Stomach (tissue), 8 donors: ENCODE measurements at regions not wholly inside any gene's neighbourhood (a gene's known extent, or its start where the extent isn't known, plus 50 kb on each side); places are given as distances from the start of the nearest gene placed in this dataset.

Source experiments
- DNase-seq, 2 donors: peaks; one replicate each; pipeline versions ENCODE4 v3.0.0 to v3.0.0-alpha.2; 2013 to 2019
- H3K27ac ChIP-seq, 5 donors: fragments of 200-600 bp in 4 of 5; sonication (generic) in 4 of 5; one replicate each; pipeline ENCODE4 v1.5.1; 2013 to 2019; ENCODE audit warnings: mild to moderate bottlenecking in 1 of 5, moderate library complexity in 1 of 5
- H3K27me3 ChIP-seq, 3 donors: fragments of 200-600 bp; sonication (generic); one replicate each; pipeline ENCODE4 v1.5.1; 2017 to 2019; ENCODE audit warnings: mixed run types in 1 of 3
- H3K36me3 ChIP-seq, 4 donors: fragments of 200-600 bp; sonication (generic); 1 replicate in 3 of 4; 2 replicates in 1 of 4; pipeline ENCODE4 v1.5.1; 2016 to 2019
- H3K4me1 ChIP-seq, 4 donors: fragments of 200-600 bp; sonication (generic); one replicate each; pipeline ENCODE4 v1.5.1; 2016 to 2019
- H3K4me3 ChIP-seq, 4 donors: fragments of 200-600 bp; sonication (generic) in 3 of 4; one replicate each; pipeline ENCODE4 v1.5.1; 2016 to 2019; ENCODE audit warnings: mild to moderate bottlenecking in 1 of 4
- H3K9me3 ChIP-seq, 4 donors: fragments of 200-600 bp; sonication (generic); one replicate each; pipeline ENCODE4 v1.5.1; 2016 to 2019
- CTCF ChIP-seq, 7 experiments: fragments of 450-650 bp in 4 of 7; fragments of 200-600 bp in 3 of 7; sonication (generic) in 3 of 7; IDR thresholded peaks; one replicate each; pipeline ENCODE4 v1.5.1; 2016 to 2019; ENCODE audit warnings: antibody characterized with exemption in 7 of 7, control low read depth in 2 of 7, mild to moderate bottlenecking in 1 of 7
- EP300 ChIP-seq: sonication (generic); formaldehyde crosslinking; IDR thresholded peaks from one replicate; pipeline ENCODE4 v1.6.1; 2017; ENCODE audit warnings: antibody characterized with exemption
- POLR2A ChIP-seq, 4 donors: fragments of 450-650 bp; IDR thresholded peaks; one replicate each; pipeline ENCODE4 v1.6.1; 2016; ENCODE audit warnings: antibody characterized with exemption in 4 of 4, control low read depth in 2 of 4, mild to moderate bottlenecking in 1 of 4, moderate library complexity in 1 of 4
- POLR2AphosphoS5 ChIP-seq, 3 donors: sonication (generic); formaldehyde crosslinking; IDR thresholded peaks; one replicate each; pipeline ENCODE4 v1.6.1; 2016; ENCODE audit warnings: antibody characterized with exemption in 3 of 3
- whole genome bisulfite sequencing, 5 donors: extraction: QIAGEN DNeasy Blood & Tissue Kit in 3 of 5; methylation state at CpG; one replicate each; pipeline versions ENCODE4 v1.1.5 to v1.1.7; 2013 to 2018; 5-methylcytosine and 5-hydroxymethylcytosine counted together
- intact Hi-C: fragments of 100-400 bp; cut with DNase I; formaldehyde crosslinking; loops from one replicate; pipeline ENCODE4 v1.15.1; 2023; ENCODE audit warnings: low total_unique reads
- donor health status: healthy with polysubstance abuse.
- donor health status: Bipolar disorder and iron deficiency.
- donor health status: healthy.

- DNase-seq, result no peak
- Histone ChIP-seq H3K36me3 (no peaks in the 10 kb centered on the region), H3K4me3 (no peak overlapping the region), H3K4me1 (no peaks in the 10 kb centered on the region), H3K27me3 (no peaks in the 10 kb centered on the region), H3K27ac (no peak overlapping the region), H3K9me3 (no peaks in the 10 kb centered on the region)
- intact Hi-C loops, result no loop called here
- WGBS, 5 donors, result 93 to 97% (median 97%) methylated on average over 1 of the region's 1 CpG
- no peak for TF ChIP-seq POLR2A (IDR thresholded peaks at IDR 0.05)
- no peak for TF ChIP-seq EP300
- no peak for TF ChIP-seq POLR2AphosphoS5 (IDR thresholded peaks at IDR 0.05)
- TF ChIP-seq CTCF (IDR thresholded peaks at IDR 0.05), result no peak
Observed at GRCh38 chr13:100933841-100934240, 259.2 kb upstream of the TMTC4 start.

- no peaks in the 10 kb centered on the region for H3K36me3 ChIP-seq
- H3K4me3 ChIP-seq, result no peak overlapping the region
- no peak overlapping the region for H3K27ac ChIP-seq
- H3K27me3 ChIP-seq, result no peaks in the 10 kb centered on the region
- H3K9me3 ChIP-seq, result no peaks in the 10 kb centered on the region
- intact Hi-C loops, result no loop called here
- H3K4me1 ChIP-seq, result no peaks in the 10 kb centered on the region
- WGBS, 5 donors, result 53 to 62% (median 58%) methylated on average over 3 of the region's 3 CpGs
- DNase-seq, result no peak
- no peak for TF ChIP-seq POLR2A (IDR thresholded peaks at IDR 0.05)
- TF ChIP-seq POLR2AphosphoS5 (IDR thresholded peaks at IDR 0.05), result no peak
- no peak for TF ChIP-seq EP300
- no peak for TF ChIP-seq CTCF (IDR thresholded peaks at IDR 0.05)
Observed at GRCh38 chr13:100922599-100922998, 248.0 kb upstream of the TMTC4 start.

- DNase-seq, result peak in 1 of 2 donors; percentile 9
- Histone ChIP-seq H3K27ac (no peak overlapping the region), H3K4me1 (no peaks in the 10 kb centered on the region), H3K27me3 (no peaks in the 10 kb centered on the region), H3K4me3 (no peak overlapping the region), H3K36me3 (no peaks in the 10 kb centered on the region), H3K9me3 (no peaks in the 10 kb centered on the region)
- no peak for TF ChIP-seq POLR2AphosphoS5 (IDR thresholded peaks at IDR 0.05)
- WGBS, 5 donors, result 51 to 64% (median 56%) methylated on average over 4 of the region's 4 CpGs
- intact Hi-C loops, result no loop called here
Observed at GRCh38 chr13:100921139-100921538, 246.5 kb upstream of the TMTC4 start.

GRCh38 chr13:100917011-100917410, 242.4 kb upstream of the TMTC4 start:
- Histone ChIP-seq H3K27me3 (no peaks in the 10 kb centered on the region), H3K27ac (no peak overlapping the region), H3K9me3 (no peaks in the 10 kb centered on the region), H3K4me1 (no peaks in the 10 kb centered on the region), H3K36me3 (no peaks in the 10 kb centered on the region), H3K4me3 (no peak overlapping the region)
- WGBS, 5 donors, result 62 to 77% (median 72%) methylated on average over 3 of the region's 3 CpGs
- TF ChIP-seq CTCF (IDR thresholded peaks at IDR 0.05) (no peak), POLR2A (IDR thresholded peaks at IDR 0.05) (no peak)
- intact Hi-C loops, result no loop called here
- DNase-seq, result peak in 1 of 2 donors; percentile 4

- Histone ChIP-seq H3K4me3 (no peak overlapping the region), H3K27ac (no peak overlapping the region), H3K9me3 (no peaks in the 10 kb centered on the region), H3K27me3 (no peaks in the 10 kb centered on the region), H3K36me3 (no peaks in the 10 kb centered on the region), H3K4me1 (no peaks in the 10 kb centered on the region)
- no peak for TF ChIP-seq CTCF (IDR thresholded peaks at IDR 0.05)
- TF ChIP-seq POLR2AphosphoS5 (IDR thresholded peaks at IDR 0.05), result no peak
- no peak for TF ChIP-seq EP300
- TF ChIP-seq POLR2A (IDR thresholded peaks at IDR 0.05), result no peak
- DNase-seq, result no peak
- 39 to 66% (median 60%) methylated on average over 6 of the region's 6 CpGs for WGBS, 5 donors
- intact Hi-C loops, result no loop called here
Observed at GRCh38 chr13:100913143-100913542, 238.5 kb upstream of the TMTC4 start.
